Gastroesophageal sphincter (tissue), 4 donors: ENCODE measurements at regions not wholly inside any gene's neighbourhood (a gene's known extent, or its start where the extent isn't known, plus 50 kb on each side); places are given as distances from the start of the nearest gene placed in this dataset.
"Not testable (repeated sequence)": the region's sequence is repeated elsewhere in the genome, so short reads cannot be mapped to it uniquely, and the experiment has no call there.

ENCODE experiments used
- ATAC-seq: fragments of 150-250 bp; one replicate; pipeline ENCODE4 v1.9.1; 2016; ENCODE audit warnings: mild to moderate bottlenecking, moderate library complexity
- H3K27ac ChIP-seq, 4 donors: fragments of 200-600 bp; sonication (generic) in 3 of 4; 1 replicate in 3 of 4; 2 replicates in 1 of 4; pipeline ENCODE4 v1.5.1; 2016 to 2019
- H3K27me3 ChIP-seq: fragments of 200-600 bp; sonication (generic); one replicate; pipeline ENCODE4 v1.5.1; 2019
- H3K36me3 ChIP-seq, 2 donors: fragments of 200-600 bp; sonication (generic); one replicate each; pipeline ENCODE4 v1.5.1; 2019; ENCODE audit warnings: control low read depth in 1 of 2
- H3K4me1 ChIP-seq, 3 donors: fragments of 200-600 bp; sonication (generic); 1 replicate in 2 of 3; 2 replicates in 1 of 3; pipeline ENCODE4 v1.5.1; 2016 to 2019; ENCODE audit warnings: control low read depth in 2 of 3
- H3K4me3 ChIP-seq, 2 donors: fragments of 200-600 bp; sonication (generic); one replicate each; pipeline ENCODE4 v1.5.1; 2019; ENCODE audit warnings: mild to moderate bottlenecking in 1 of 2, moderate library complexity in 1 of 2
- H3K9me3 ChIP-seq, 3 donors: fragments of 200-600 bp; sonication (generic); one replicate each; pipeline ENCODE4 v1.5.1; 2017 to 2019; ENCODE audit warnings: control low read depth in 2 of 3
- EP300 ChIP-seq: sonication (generic); formaldehyde crosslinking; IDR thresholded peaks from one replicate; pipeline ENCODE4 v1.6.1; 2017; ENCODE audit warnings: antibody characterized with exemption, mild to moderate bottlenecking
- POLR2A ChIP-seq, 2 donors: fragments of 450-650 bp; IDR thresholded peaks; one replicate each; pipeline ENCODE4 v1.6.1; 2017; ENCODE audit warnings: antibody characterized with exemption in 2 of 2, mild to moderate bottlenecking in 2 of 2, moderate library complexity in 1 of 2
- POLR2AphosphoS5 ChIP-seq: sonication (generic); formaldehyde crosslinking; IDR thresholded peaks from one replicate; pipeline ENCODE4 v1.6.1; 2017; ENCODE audit warnings: antibody characterized with exemption
- WGBS, 2 donors: methylation state at CpG; one replicate each; pipeline ENCODE4 v1.1.5; 2018; ENCODE audit warnings: low coverage in 1 of 2; 5-methylcytosine and 5-hydroxymethylcytosine counted together
- TF ChIP-seq, protein P1 (sequence below), 4 experiments: fragments of 200-600 bp in 2 of 4; fragments of 450-650 bp in 2 of 4; sonication (generic) in 1 of 4; IDR thresholded peaks; one replicate each; pipeline ENCODE4 v1.5.1; 2017 to 2019; ENCODE audit warnings: antibody characterized with exemption in 4 of 4, mild to moderate bottlenecking in 2 of 4, moderate library complexity in 2 of 4

DNA sequence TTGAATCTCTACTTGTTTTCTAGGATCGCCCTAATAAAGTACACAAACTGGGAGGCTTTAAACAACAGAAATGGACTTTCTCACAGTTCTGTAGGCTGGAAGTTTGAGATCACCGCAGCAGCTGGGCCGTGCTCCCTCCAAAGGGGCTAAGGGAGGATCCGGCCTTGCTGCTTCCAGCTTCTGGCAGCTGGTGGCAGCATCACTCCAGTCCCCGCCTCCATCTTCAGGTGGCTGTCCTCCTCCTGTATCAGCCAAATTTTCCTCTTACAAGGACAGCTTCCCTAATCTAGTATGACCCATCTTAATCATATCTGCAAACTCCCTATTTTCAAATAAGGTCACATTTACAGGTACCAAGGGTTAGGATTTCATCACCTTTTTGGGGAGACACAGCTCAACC, 120.5 kb downstream of the MRPL57 start:
- WGBS, 2 donors, result 12 to 35% methylated on average over 5 of the region's 5 CpGs
- ATAC-seq, H3K4me3 ChIP-seq, H3K27me3 ChIP-seq, H3K36me3 ChIP-seq, H3K9me3 ChIP-seq: not testable (repeated sequence)
- H3K27ac ChIP-seq, result peak overlapping the region; percentile 72 to 81 (median 79)
- peaks cover 0 to 25% (median 0%) of the 10 kb centered on the region in 3 donors for H3K4me1 ChIP-seq
- TF ChIP-seq, protein P1, sequence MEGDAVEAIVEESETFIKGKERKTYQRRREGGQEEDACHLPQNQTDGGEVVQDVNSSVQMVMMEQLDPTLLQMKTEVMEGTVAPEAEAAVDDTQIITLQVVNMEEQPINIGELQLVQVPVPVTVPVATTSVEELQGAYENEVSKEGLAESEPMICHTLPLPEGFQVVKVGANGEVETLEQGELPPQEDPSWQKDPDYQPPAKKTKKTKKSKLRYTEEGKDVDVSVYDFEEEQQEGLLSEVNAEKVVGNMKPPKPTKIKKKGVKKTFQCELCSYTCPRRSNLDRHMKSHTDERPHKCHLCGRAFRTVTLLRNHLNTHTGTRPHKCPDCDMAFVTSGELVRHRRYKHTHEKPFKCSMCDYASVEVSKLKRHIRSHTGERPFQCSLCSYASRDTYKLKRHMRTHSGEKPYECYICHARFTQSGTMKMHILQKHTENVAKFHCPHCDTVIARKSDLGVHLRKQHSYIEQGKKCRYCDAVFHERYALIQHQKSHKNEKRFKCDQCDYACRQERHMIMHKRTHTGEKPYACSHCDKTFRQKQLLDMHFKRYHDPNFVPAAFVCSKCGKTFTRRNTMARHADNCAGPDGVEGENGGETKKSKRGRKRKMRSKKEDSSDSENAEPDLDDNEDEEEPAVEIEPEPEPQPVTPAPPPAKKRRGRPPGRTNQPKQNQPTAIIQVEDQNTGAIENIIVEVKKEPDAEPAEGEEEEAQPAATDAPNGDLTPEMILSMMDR (IDR thresholded peaks at IDR 0.05), result peak in 1 of 4 experiments; percentile 60

DNA sequence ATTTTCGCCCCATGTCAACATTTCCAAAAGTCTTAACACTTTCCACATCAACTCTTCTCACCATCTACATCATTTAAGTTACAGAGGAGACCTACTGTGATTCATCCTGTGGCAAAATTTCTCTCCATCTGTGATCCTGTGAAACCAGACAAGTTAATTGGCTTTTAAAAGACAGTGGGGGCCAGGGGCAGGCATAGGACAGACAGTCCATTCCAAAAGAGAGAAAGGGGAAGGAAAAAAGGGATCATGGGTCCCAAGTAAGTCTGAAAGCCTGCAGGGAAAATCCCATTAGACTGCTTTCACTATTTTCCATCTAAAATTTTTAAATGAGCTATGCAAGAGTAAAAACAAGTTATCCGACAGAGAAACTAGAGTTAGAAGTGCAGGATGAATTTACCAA, 121.0 kb downstream of the MRPL57 start:
- peaks cover 0 to under 1% of the 10 kb centered on the region in 2 donors for H3K36me3 ChIP-seq
- no peaks in the 10 kb centered on the region for H3K9me3 ChIP-seq
- no peak for ATAC-seq
- TF ChIP-seq POLR2AphosphoS5 (no peak), POLR2A (IDR thresholded peaks at IDR 0.05) (no peak), EP300 (no peak)
- TF ChIP-seq, protein P1 (IDR thresholded peaks at IDR 0.05), result no peak
- peak overlapping the region; percentile 63 to 95 for H3K4me3 ChIP-seq
- 44 to 47% methylated on average over 1 to 2 of the region's 2 CpGs for WGBS, 2 donors
- no peaks in the 10 kb centered on the region for H3K27me3 ChIP-seq
- H3K4me1 ChIP-seq, result peaks cover 0 to 25% (median 0%) of the 10 kb centered on the region in 3 donors
- H3K27ac ChIP-seq, result peak overlapping the region; percentile 72 to 81 (median 79)

DNA sequence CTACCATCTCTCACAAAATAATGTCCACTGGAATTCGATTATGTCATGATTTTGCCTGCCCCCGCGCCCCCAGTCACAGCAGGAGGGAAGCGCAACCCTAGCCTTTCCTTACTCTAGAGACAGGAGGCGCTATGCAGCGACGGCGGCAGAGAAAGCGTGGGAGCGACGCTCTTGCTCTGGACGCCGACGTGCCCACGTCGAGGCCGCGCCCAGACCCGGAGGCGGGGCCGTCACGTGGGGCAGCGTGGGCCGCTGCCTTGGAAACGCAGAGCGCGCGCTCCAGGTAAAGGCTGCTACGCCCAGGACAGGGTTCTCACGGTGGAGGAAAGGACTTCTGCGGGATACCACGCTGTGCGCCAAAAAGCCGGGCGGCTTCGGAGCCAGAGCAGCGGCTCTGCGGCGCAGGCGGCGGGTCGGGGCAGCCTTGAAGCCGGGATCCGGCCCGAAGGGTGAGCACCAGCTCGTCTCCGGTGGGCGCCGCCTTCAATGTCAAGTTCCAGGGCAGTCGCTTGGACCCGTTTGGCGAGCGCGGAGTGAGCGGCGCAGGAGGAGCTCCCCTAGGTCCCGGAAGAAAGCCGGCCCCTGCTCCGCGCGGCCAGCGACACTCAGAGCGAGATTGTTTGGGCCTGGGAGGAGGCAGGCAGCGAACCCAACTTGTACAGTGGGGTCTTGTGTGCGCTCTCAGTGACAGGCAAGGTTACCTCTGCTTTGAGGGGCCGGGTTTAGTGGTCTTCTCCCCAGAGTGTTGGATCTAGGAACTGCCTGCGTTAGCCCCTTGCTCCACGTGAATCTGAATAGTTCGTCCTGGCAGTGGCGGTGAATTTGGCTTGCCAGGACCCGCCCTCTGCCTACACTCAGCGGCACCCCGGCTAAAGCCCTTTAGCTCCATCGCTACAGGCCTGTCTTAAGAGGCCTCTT, 121.7 kb downstream of the MRPL57 start:
- Histone ChIP-seq H3K27ac (peak overlapping the region in 3 of 4 donors; percentile 72 to 81 (median 80)), H3K36me3 (peaks cover 0 to 8% of the 10 kb centered on the region in 2 donors), H3K27me3 (no peaks in the 10 kb centered on the region), H3K4me3 (peak overlapping the region; percentile 63 to 95), H3K4me1 (peaks cover 0 to 25% (median 0%) of the 10 kb centered on the region in 3 donors), H3K9me3 (no peaks in the 10 kb centered on the region)
- peak; percentile 99 for ATAC-seq
- WGBS, 2 donors, result 0 to 1% methylated on average over 1 to 5 of the region's 74 CpGs
- no peak for TF ChIP-seq POLR2A (IDR thresholded peaks at IDR 0.05)
- peak; percentile 58 for TF ChIP-seq POLR2AphosphoS5
- TF ChIP-seq, protein P1 (IDR thresholded peaks at IDR 0.05), result peak; percentile 63 to 93 (median 88)
- TF ChIP-seq EP300, result no peak

DNA sequence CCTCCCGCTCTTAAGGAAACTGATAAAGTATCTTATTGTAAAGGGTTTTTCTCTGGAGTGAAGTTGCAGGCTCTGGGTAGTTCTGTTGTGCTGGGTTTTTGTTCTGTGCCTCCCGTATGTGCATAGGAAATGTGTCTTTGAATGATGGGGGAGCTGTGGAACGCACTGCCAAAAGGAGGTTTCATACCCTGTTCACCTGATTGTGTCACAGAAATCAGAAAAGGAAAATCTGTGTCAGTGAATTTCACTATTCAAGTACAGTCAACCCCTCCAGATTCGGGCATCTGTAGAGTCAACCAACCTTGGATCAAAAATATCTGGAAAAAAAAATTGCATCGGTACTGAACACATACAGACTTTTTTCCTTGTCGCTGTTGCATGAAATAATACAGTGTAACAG, 127.8 kb downstream of the MRPL57 start:
- ATAC-seq, result no peak
- no peaks in the 10 kb centered on the region for H3K27me3 ChIP-seq
- no peak overlapping the region for H3K4me3 ChIP-seq
- 87 to 93% methylated on average over 4 to 5 of the region's 6 CpGs for WGBS, 2 donors
- H3K36me3 ChIP-seq, result peaks cover 0 to 20% of the 10 kb centered on the region in 2 donors
- no peak overlapping the region for H3K27ac ChIP-seq
- peaks cover 0 to 5% (median 0%) of the 10 kb centered on the region in 3 donors for H3K4me1 ChIP-seq
- no peak for TF ChIP-seq POLR2AphosphoS5
- no peak for TF ChIP-seq EP300
- TF ChIP-seq, protein P1 (IDR thresholded peaks at IDR 0.05), result no peak
- no peak for TF ChIP-seq POLR2A (IDR thresholded peaks at IDR 0.05)
- H3K9me3 ChIP-seq, result no peaks in the 10 kb centered on the region

DNA sequence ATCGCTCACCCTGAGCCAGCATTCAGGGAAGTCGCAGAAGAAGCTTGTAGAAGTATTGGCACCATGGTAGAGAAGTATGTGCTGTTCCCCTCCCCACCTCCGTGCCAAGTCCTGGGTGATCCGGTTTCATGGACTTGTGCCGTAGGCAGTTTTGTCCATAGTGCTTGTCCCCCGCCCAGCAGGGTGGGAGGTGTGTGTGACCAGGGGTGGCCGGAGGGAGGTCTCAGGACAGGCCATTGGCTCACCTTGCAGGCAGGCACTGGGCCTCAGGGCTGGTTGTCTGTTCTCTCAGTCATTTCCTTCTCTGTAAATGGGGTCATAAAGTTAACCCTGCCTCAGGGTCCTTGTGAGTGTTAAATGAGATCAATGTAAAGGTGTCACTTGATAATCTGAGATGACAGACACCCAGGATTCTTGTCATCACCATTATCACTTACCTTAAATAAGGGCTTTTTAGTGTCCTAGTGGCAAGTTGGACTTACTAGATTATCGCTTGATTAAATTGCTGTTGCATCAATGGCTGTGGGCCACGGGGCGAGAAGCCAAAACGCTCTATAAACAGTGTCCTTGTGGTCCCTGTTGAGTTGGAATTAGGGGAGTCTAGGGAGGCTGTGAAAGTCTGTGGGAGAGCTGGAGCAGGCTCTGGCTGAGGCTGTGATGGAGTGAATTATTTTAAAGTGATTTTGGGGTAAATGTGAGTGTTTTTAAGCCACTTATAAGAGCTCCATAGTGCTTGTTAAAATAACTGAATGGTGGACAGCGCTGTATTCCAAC, 130.0 kb downstream of the MRPL57 start:
- 84 to 93% methylated on average over 2 to 7 of the region's 12 CpGs for WGBS, 2 donors
- H3K27ac ChIP-seq, H3K4me3 ChIP-seq, H3K4me1 ChIP-seq, ATAC-seq, H3K27me3 ChIP-seq, H3K9me3 ChIP-seq: not testable (repeated sequence)
- peaks cover 0 to 20% of the 10 kb centered on the region in 2 donors for H3K36me3 ChIP-seq

DNA sequence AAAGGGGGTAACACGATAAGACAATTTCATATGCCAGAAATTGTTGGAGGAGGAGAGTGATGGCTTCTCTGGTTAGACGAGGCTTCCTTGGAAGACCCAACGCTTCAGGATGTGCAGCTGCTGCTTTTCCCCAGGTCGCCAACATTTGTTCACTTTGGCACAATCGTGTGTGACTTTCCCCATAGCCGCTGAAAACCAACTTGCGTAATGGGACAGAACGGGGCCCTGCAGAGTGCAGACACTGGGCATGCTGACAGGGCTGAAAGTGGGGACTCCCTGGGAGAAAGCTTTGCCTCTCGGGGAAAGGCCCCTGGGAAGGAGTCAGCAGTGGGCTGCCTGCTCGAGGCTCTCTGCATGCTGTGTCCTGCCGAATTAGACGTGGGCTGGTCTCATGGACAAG, 130.7 kb downstream of the MRPL57 start:
- no CpG with 5 or more reads among the region's 12 CpGs for WGBS, 2 donors
- H3K27me3 ChIP-seq, ATAC-seq, H3K4me3 ChIP-seq, H3K9me3 ChIP-seq, H3K27ac ChIP-seq, H3K4me1 ChIP-seq: not testable (repeated sequence)
- H3K36me3 ChIP-seq, result peaks cover 0 to 20% of the 10 kb centered on the region in 2 donors
